ENCODE measurements at regions not wholly inside any gene's neighbourhood (a gene's known extent, or its start where the extent isn't known, plus 50 kb on each side); places are given as distances from the start of the nearest gene placed in this dataset.

DNA sequence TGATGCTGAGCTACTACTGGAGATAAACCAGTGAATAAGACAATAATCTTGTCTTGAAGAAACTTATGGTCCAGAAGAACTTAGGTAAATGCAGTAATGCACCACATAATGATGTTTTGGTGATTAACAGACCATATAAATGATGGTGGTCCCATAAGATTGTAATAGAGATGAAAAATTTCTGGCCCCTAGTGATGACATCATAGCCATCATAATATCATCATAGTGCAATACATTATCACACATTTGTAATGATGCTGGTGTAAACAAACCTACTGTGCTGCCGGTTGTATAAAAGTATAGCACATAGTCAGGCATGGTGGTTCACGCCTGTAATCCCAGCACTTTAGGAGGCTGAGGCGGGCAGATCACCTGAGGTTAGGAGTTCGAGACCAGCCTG, 846.8 kb downstream of the FSTL5 start:
- ChIA-PET POLR2A (ENCODE audit: low non-redundant PET) (interaction anchor here (0.7 kb wide), 1 partner anchor 741 kb away, joined by 3 read pairs; no protein-coding TSS in a partner anchor), CTCF (no interaction called here)
- no peaks in the 10 kb centered on the region for H3K27me3 ChIP-seq (replicated peaks; ENCODE audit: insufficient read depth, low read depth, low read length, poor library complexity)
- intact Hi-C loops (cut with micrococcal nuclease; ENCODE audit: unreplicated experiment) = no loop called here
- no peak for DNase-seq (ENCODE audit: low spot score)
- H3K4me3 ChIP-seq (ENCODE audit: low read depth, low read length, poor library complexity, severe bottlenecking) = no peak overlapping the region
- no peaks in the 10 kb centered on the region for H3K36me3 ChIP-seq (ENCODE audit: insufficient read depth, low read length, poor library complexity, severe bottlenecking)
- TF ChIP-seq, protein P1, sequence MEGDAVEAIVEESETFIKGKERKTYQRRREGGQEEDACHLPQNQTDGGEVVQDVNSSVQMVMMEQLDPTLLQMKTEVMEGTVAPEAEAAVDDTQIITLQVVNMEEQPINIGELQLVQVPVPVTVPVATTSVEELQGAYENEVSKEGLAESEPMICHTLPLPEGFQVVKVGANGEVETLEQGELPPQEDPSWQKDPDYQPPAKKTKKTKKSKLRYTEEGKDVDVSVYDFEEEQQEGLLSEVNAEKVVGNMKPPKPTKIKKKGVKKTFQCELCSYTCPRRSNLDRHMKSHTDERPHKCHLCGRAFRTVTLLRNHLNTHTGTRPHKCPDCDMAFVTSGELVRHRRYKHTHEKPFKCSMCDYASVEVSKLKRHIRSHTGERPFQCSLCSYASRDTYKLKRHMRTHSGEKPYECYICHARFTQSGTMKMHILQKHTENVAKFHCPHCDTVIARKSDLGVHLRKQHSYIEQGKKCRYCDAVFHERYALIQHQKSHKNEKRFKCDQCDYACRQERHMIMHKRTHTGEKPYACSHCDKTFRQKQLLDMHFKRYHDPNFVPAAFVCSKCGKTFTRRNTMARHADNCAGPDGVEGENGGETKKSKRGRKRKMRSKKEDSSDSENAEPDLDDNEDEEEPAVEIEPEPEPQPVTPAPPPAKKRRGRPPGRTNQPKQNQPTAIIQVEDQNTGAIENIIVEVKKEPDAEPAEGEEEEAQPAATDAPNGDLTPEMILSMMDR (conservative IDR thresholded peaks at IDR 0.05; ENCODE audit: low read depth, low read length) = no peak
- no peak overlapping the region for H3K27ac ChIP-seq (ENCODE audit: low read depth, low read length, poor library complexity, severe bottlenecking)
- no peaks in the 10 kb centered on the region for H3K9me3 ChIP-seq (ENCODE audit: low read depth, low read length, poor library complexity, severe bottlenecking)
- no TSS peak for BruUV-seq (replicated peaks)
- H3K4me1 ChIP-seq (ENCODE audit: insufficient read depth, low read length, poor library complexity, severe bottlenecking) = no peaks in the 10 kb centered on the region

DNA sequence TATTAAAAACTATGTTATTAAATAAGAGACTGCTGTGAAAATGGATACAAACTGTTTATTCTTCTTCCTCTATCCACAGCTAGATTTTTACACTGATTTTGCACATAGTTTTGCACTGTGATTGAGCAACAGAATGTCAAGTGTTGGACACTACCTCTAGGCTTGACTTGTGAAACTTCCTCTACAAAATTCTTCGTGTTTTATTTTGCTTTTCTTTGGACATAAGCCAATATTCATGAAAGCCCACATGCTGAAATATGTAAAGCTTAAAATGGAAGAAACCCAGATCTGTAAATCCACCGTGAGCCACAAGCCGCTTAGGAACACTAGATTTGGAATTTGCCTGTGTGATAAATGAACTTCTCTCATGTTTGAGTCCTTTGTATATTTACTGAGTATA, 849.4 kb downstream of the FSTL5 start:
- intact Hi-C loops (cut with micrococcal nuclease; ENCODE audit: unreplicated experiment) = no loop called here
- H3K27me3 ChIP-seq (replicated peaks; ENCODE audit: insufficient read depth, low read depth, low read length, poor library complexity) = no peaks in the 10 kb centered on the region
- no TSS peak for BruUV-seq (replicated peaks)
- H3K4me1 ChIP-seq (ENCODE audit: insufficient read depth, low read length, poor library complexity, severe bottlenecking) = no peaks in the 10 kb centered on the region
- H3K4me3 ChIP-seq (ENCODE audit: low read depth, low read length, poor library complexity, severe bottlenecking) = no peak overlapping the region
- H3K27ac ChIP-seq (ENCODE audit: low read depth, low read length, poor library complexity, severe bottlenecking) = no peak overlapping the region
- TF ChIP-seq, protein P1 (conservative IDR thresholded peaks at IDR 0.05; ENCODE audit: low read depth, low read length) = no peak
- no peak for TF ChIP-seq EZH2 (IDR thresholded peaks at IDR 0.05; ENCODE audit: borderline replicate concordance, low read depth, low read length, poor library complexity, severe bottlenecking)
- POLR2A ChIA-PET (ENCODE audit: low non-redundant PET) = no interaction called here
- CTCF ChIA-PET = no interaction called here
- no peaks in the 10 kb centered on the region for H3K9me3 ChIP-seq (ENCODE audit: low read depth, low read length, poor library complexity, severe bottlenecking)
- no peak for DNase-seq (ENCODE audit: low spot score)
- no peaks in the 10 kb centered on the region for H3K36me3 ChIP-seq (ENCODE audit: insufficient read depth, low read length, poor library complexity, severe bottlenecking)

DNA sequence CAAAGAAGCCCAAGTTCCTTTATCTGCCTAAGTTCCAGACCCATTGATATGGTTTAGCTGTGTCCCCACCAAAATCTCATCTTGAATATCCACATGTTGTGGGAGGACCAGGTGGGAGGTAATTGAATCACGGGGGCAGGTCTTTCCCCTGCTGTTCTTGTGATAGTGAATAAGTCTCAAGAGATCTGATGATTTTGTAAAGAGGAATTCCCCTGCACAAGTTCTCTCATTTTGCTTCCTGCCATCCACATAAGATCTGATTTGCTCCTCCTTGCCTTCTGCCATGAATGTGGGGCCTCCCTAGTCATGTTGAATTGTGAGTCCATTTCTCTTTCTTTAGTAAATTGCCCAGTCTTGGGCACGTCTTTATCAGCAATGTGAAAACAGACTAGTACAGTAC, 860.2 kb downstream of the FSTL5 start:
- no peaks in the 10 kb centered on the region for H3K9me3 ChIP-seq (ENCODE audit: low read depth, low read length, poor library complexity, severe bottlenecking)
- CTCF ChIA-PET = no interaction called here
- H3K4me1 ChIP-seq (ENCODE audit: insufficient read depth, low read length, poor library complexity, severe bottlenecking) = no peaks in the 10 kb centered on the region
- intact Hi-C loops (cut with micrococcal nuclease; ENCODE audit: unreplicated experiment) = no loop called here
- POLR2A ChIA-PET (ENCODE audit: low non-redundant PET) = no interaction called here
- no peak overlapping the region for H3K27ac ChIP-seq (ENCODE audit: low read depth, low read length, poor library complexity, severe bottlenecking)
- H3K36me3 ChIP-seq (ENCODE audit: insufficient read depth, low read length, poor library complexity, severe bottlenecking) = no peaks in the 10 kb centered on the region
- H3K4me3 ChIP-seq (ENCODE audit: low read depth, low read length, poor library complexity, severe bottlenecking) = no peak overlapping the region
- no TSS peak for BruUV-seq (replicated peaks)
- TF ChIP-seq, protein P1 (conservative IDR thresholded peaks at IDR 0.05; ENCODE audit: low read depth, low read length) = no peak
- TF ChIP-seq EZH2 (IDR thresholded peaks at IDR 0.05; ENCODE audit: borderline replicate concordance, low read depth, low read length, poor library complexity, severe bottlenecking) = no peak
- no peak for DNase-seq (ENCODE audit: low spot score)
- H3K27me3 ChIP-seq (replicated peaks; ENCODE audit: insufficient read depth, low read depth, low read length, poor library complexity) = no peaks in the 10 kb centered on the region
